IPS-20b (cell line): ENCODE measurements at regions not wholly inside any gene's neighbourhood (a gene's known extent, or its start where the extent isn't known, plus 50 kb on each side); places are given as distances from the start of the nearest gene placed in this dataset.
"Not testable (repeated sequence)": the region's sequence is repeated elsewhere in the genome, so short reads cannot be mapped to it uniquely, and the experiment has no call there.

Experiments used
- H3K27ac ChIP-seq: one replicate; pipeline ENCODE4 v1.5.1; 2013; ENCODE audit warnings: low read length
- H3K27me3 ChIP-seq: 2 replicates; pipeline ENCODE4 v1.6.1; 2013; ENCODE audit warnings: mild to moderate bottlenecking, low read length, inconsistent platforms; ENCODE audit not compliant: insufficient read depth
- H3K36me3 ChIP-seq: 2 replicates; pipeline ENCODE4 v1.6.1; 2013; ENCODE audit warnings: low read depth, mild to moderate bottlenecking, inconsistent platforms, low read length, moderate library complexity; ENCODE audit not compliant: insufficient read depth
- H3K4me1 ChIP-seq: 2 replicates; pipeline ENCODE4 v1.6.1; 2013; ENCODE audit warnings: mild to moderate bottlenecking, control low read depth, inconsistent platforms, low read length, moderate library complexity; ENCODE audit not compliant: insufficient read depth
- H3K4me3 ChIP-seq: 2 replicates; pipeline ENCODE4 v1.5.1; 2013; ENCODE audit warnings: mild to moderate bottlenecking, low read length, inconsistent platforms
- H3K9ac ChIP-seq: 2 replicates; pipeline ENCODE4 v1.6.1; 2013; ENCODE audit warnings: low read depth, mild to moderate bottlenecking, inconsistent platforms, low read length, moderate library complexity
- H3K9me3 ChIP-seq: 2 replicates; pipeline ENCODE4 v1.6.1; 2013; ENCODE audit warnings: mild to moderate bottlenecking, low read depth, low read length, inconsistent platforms; ENCODE audit not compliant: insufficient read depth

- not testable (repeated sequence) for H3K27me3 ChIP-seq, H3K9me3 ChIP-seq, H3K27ac ChIP-seq, H3K9ac ChIP-seq, H3K36me3 ChIP-seq, H3K4me1 ChIP-seq, H3K4me3 ChIP-seq
These were observed 390.6 kb downstream of the PRIM2 start for GRCh38 chr6:57708061-57708460.

- H3K9me3 ChIP-seq, H3K27me3 ChIP-seq, H3K9ac ChIP-seq, H3K36me3 ChIP-seq, H3K27ac ChIP-seq, H3K4me3 ChIP-seq, H3K4me1 ChIP-seq: not testable (repeated sequence)
These were observed 405.1 kb downstream of the PRIM2 start for GRCh38 chr6:57722546-57722945.

GRCh38 chr6:57723815-57724401 is 406.5 kb downstream of the PRIM2 start:
- not testable (repeated sequence) for H3K9me3 ChIP-seq, H3K9ac ChIP-seq

GRCh38 chr6:57729407-57729806 is 412.0 kb downstream of the PRIM2 start:
- not testable (repeated sequence) for H3K36me3 ChIP-seq, H3K9me3 ChIP-seq, H3K4me1 ChIP-seq, H3K4me3 ChIP-seq, H3K9ac ChIP-seq, H3K27me3 ChIP-seq, H3K27ac ChIP-seq

More at GRCh38 chr6:57723815-57724401, 406.5 kb downstream of the PRIM2 start:
- not testable (repeated sequence) for H3K27ac ChIP-seq, H3K36me3 ChIP-seq, H3K4me3 ChIP-seq, H3K27me3 ChIP-seq, H3K4me1 ChIP-seq

- H3K4me1 ChIP-seq, H3K9me3 ChIP-seq, H3K27ac ChIP-seq, H3K4me3 ChIP-seq, H3K9ac ChIP-seq, H3K36me3 ChIP-seq, H3K27me3 ChIP-seq: not testable (repeated sequence)
These were observed 413.3 kb downstream of the PRIM2 start for GRCh38 chr6:57730726-57731125.

- not testable (repeated sequence) for H3K9ac ChIP-seq, H3K4me1 ChIP-seq, H3K27ac ChIP-seq, H3K4me3 ChIP-seq, H3K27me3 ChIP-seq, H3K9me3 ChIP-seq, H3K36me3 ChIP-seq
These were observed 430.3 kb downstream of the PRIM2 start for GRCh38 chr6:57747716-57748115.

- H3K27ac ChIP-seq, H3K9me3 ChIP-seq, H3K9ac ChIP-seq, H3K4me1 ChIP-seq, H3K36me3 ChIP-seq, H3K27me3 ChIP-seq, H3K4me3 ChIP-seq: not testable (repeated sequence)
These were observed 442.4 kb downstream of the PRIM2 start for GRCh38 chr6:57759850-57760249.

- Histone ChIP-seq H3K27me3 (peaks cover 71% of the 10 kb centered on the region), H3K4me3 (peak overlapping the region; percentile 71)
- H3K9ac ChIP-seq, H3K36me3 ChIP-seq, H3K4me1 ChIP-seq, H3K9me3 ChIP-seq, H3K27ac ChIP-seq: not testable (repeated sequence)
These were observed 475.4 kb downstream of the PRIM2 start for GRCh38 chr6:57792720-57793397.

- H3K9ac ChIP-seq, H3K27ac ChIP-seq, H3K36me3 ChIP-seq, H3K4me1 ChIP-seq, H3K9me3 ChIP-seq: not testable (repeated sequence)
- Histone ChIP-seq H3K4me3 (peak overlapping the region; percentile 71; the same call in 1 of the 2 replicates), H3K27me3 (peaks cover 72% of the 10 kb centered on the region)
These were observed 475.9 kb downstream of the PRIM2 start for GRCh38 chr6:57793398-57793762.

GRCh38 chr6:57799703-57800479 is 482.5 kb downstream of the PRIM2 start:
- H3K4me1 ChIP-seq, H3K9ac ChIP-seq, H3K36me3 ChIP-seq, H3K27ac ChIP-seq, H3K9me3 ChIP-seq: not testable (repeated sequence)
- H3K4me3 ChIP-seq: peak overlapping the region; percentile 67
- peaks cover 65% of the 10 kb centered on the region for H3K27me3 ChIP-seq

- H3K9ac ChIP-seq, H3K4me1 ChIP-seq, H3K9me3 ChIP-seq, H3K36me3 ChIP-seq, H3K27ac ChIP-seq: not testable (repeated sequence)
- H3K27me3 ChIP-seq: peaks cover 49% of the 10 kb centered on the region
- H3K4me3 ChIP-seq: peak overlapping the region; percentile 78
These were observed 491.2 kb downstream of the PRIM2 start for GRCh38 chr6:57808581-57808980.

- Histone ChIP-seq H3K4me3 (peak overlapping the region; percentile 78; the same call in 1 of the 2 replicates), H3K27me3 (peaks cover 57% of the 10 kb centered on the region)
- H3K27ac ChIP-seq, H3K9me3 ChIP-seq, H3K36me3 ChIP-seq, H3K9ac ChIP-seq, H3K4me1 ChIP-seq: not testable (repeated sequence)
These were observed 492.0 kb downstream of the PRIM2 start for GRCh38 chr6:57809454-57809853.
